Sigmoid colon (tissue), 6 donors: ENCODE measurements at regions not wholly inside any gene's neighbourhood (a gene's known extent, or its start where the extent isn't known, plus 50 kb on each side); places are given as distances from the start of the nearest gene placed in this dataset.
A peak's percentile ranks its signal among the peaks of the same experiment; 100 is the strongest.

ENCODE experiments used
- DNase-seq: peaks from one replicate; pipeline ENCODE4 v3.0.0-alpha.2; 2019
- H3K27ac ChIP-seq, 4 donors: fragments of 200-600 bp; sonication (generic); one replicate each; pipeline ENCODE4 v1.5.1; 2016 to 2019; ENCODE audit warnings: mild to moderate bottlenecking in 1 of 4
- H3K27me3 ChIP-seq, 3 donors: fragments of 200-600 bp; sonication (generic); one replicate each; pipeline ENCODE4 v1.5.1; 2019; ENCODE audit warnings: mild to moderate bottlenecking in 1 of 3
- H3K36me3 ChIP-seq, 4 donors: fragments of 200-600 bp; sonication (generic); one replicate each; pipeline ENCODE4 v1.5.1; 2016 to 2019
- H3K4me1 ChIP-seq, 4 donors: fragments of 200-600 bp; sonication (generic); one replicate each; pipeline ENCODE4 v1.5.1; 2017 to 2019
- H3K4me3 ChIP-seq, 4 donors: fragments of 200-600 bp; sonication (generic); one replicate each; pipeline ENCODE4 v1.5.1; 2017 to 2019; ENCODE audit warnings: mild to moderate bottlenecking in 2 of 4, moderate library complexity in 1 of 4
- H3K9me3 ChIP-seq, 4 donors: fragments of 200-600 bp in 3 of 4; sonication (generic) in 3 of 4; one replicate each; pipeline versions ENCODE4 v1.5.1 to v1.6.1; 2013 to 2019
- EP300 ChIP-seq, 4 donors: sonication (generic); formaldehyde crosslinking; IDR thresholded peaks; one replicate each; pipeline ENCODE4 v1.6.1; 2017; ENCODE audit warnings: antibody characterized with exemption in 4 of 4
- POLR2A ChIP-seq, 2 donors: fragments of 450-650 bp; IDR thresholded peaks; one replicate each; pipeline ENCODE4 v1.6.1; 2016; ENCODE audit warnings: antibody characterized with exemption in 2 of 2, mild to moderate bottlenecking in 2 of 2, moderate library complexity in 2 of 2
- POLR2AphosphoS5 ChIP-seq, 4 donors: sonication (generic); formaldehyde crosslinking; IDR thresholded peaks; one replicate each; pipeline ENCODE4 v1.6.1; 2017; ENCODE audit warnings: antibody characterized with exemption in 4 of 4
- WGBS, 2 donors: extraction: QIAGEN DNeasy Blood & Tissue Kit; methylation state at CpG; one replicate each; pipeline ENCODE4 v1.1.7; 2013; 5-methylcytosine and 5-hydroxymethylcytosine counted together
- intact Hi-C: fragments of 100-400 bp; cut with DNase I; formaldehyde crosslinking; loops from one replicate; pipeline ENCODE4 v1.15.1; 2023
- TF ChIP-seq, protein P1 (sequence below), 4 experiments: fragments of 450-650 bp in 3 of 4; fragments of 200-600 bp in 1 of 4; IDR thresholded peaks; one replicate each; pipeline ENCODE4 v1.5.1; 2016 to 2019; ENCODE audit warnings: antibody characterized with exemption in 4 of 4, mild to moderate bottlenecking in 3 of 4, moderate library complexity in 2 of 4
- donor health status: healthy with polysubstance abuse.
- donor health status: healthy.

DNA sequence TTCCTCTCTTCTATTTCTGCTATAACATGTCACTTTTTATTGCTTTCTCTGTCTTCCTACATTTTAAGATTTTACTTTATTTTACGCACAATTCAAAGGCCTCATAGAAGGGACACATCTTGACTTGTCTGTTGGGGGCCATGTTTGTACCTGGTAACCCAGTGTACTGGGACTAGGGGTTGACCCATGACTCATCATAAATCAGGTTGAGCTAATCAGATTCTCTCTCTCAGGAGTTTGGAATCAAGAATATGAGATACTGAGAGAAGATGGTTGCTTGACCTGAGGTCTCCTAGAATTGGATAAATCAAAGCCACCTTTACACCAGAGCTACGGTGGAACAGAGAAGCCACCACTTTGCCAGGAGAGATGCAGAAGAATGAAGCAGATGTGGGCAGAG, 153.0 kb downstream of the UXS1 start:
- no peaks in the 10 kb centered on the region for H3K9me3 ChIP-seq
- H3K27me3 ChIP-seq, result no peaks in the 10 kb centered on the region
- WGBS, 2 donors, result 94 to 97% methylated on average over 2 of the region's 2 CpGs
- peak overlapping the region in 1 of 4 donors; percentile 6 for H3K27ac ChIP-seq
- peaks cover 0 to 59% (median 38%) of the 10 kb centered on the region in 4 donors for H3K4me1 ChIP-seq
- TF ChIP-seq POLR2A (IDR thresholded peaks at IDR 0.05) (no peak), EP300 (IDR thresholded peaks at IDR 0.05) (no peak), POLR2AphosphoS5 (IDR thresholded peaks at IDR 0.05) (no peak)
- TF ChIP-seq, protein P1, sequence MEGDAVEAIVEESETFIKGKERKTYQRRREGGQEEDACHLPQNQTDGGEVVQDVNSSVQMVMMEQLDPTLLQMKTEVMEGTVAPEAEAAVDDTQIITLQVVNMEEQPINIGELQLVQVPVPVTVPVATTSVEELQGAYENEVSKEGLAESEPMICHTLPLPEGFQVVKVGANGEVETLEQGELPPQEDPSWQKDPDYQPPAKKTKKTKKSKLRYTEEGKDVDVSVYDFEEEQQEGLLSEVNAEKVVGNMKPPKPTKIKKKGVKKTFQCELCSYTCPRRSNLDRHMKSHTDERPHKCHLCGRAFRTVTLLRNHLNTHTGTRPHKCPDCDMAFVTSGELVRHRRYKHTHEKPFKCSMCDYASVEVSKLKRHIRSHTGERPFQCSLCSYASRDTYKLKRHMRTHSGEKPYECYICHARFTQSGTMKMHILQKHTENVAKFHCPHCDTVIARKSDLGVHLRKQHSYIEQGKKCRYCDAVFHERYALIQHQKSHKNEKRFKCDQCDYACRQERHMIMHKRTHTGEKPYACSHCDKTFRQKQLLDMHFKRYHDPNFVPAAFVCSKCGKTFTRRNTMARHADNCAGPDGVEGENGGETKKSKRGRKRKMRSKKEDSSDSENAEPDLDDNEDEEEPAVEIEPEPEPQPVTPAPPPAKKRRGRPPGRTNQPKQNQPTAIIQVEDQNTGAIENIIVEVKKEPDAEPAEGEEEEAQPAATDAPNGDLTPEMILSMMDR (IDR thresholded peaks at IDR 0.05), result no peak
- H3K36me3 ChIP-seq, result no peaks in the 10 kb centered on the region
- intact Hi-C loops, result no loop called here
- DNase-seq, result no peak
- no peak overlapping the region for H3K4me3 ChIP-seq

DNA sequence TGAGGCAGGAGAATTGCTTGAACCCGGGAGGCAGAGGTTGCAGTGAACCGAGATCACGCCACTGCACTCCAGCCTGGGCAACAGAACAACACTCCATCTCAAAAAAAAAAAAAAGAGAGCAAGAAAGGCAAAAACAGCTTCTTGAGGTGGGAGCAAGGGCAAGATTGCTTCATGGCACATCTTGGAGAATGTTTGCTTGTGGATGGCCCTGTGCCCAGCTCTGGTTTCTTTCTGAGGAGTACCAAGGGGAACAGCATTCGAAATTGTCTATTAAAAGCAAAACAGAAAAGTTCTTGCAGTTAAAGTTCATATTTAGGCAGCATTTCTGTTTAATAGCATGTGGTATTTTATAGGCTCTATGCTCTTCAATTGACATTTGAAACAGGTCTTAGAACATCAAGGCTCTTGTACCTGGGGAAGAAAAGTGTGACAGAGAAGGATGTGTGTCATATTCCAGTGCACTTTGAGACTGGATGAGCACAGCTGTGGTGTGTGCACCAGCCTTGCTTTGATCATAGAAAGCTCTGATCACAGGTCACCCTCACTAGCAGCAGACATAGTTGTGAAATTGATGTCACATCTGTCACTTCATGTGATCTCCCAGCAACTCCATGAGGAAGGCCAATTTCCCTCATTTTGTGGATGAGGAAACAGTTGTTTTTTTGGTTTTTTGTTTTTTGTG, 154.3 kb downstream of the UXS1 start:
- peak in 3 of 4 donors; percentile 39 to 72 (median 61) for TF ChIP-seq POLR2AphosphoS5 (IDR thresholded peaks at IDR 0.05)
- TF ChIP-seq, protein P1 (IDR thresholded peaks at IDR 0.05), result no peak
- TF ChIP-seq EP300 (IDR thresholded peaks at IDR 0.05), result no peak
- no peak for TF ChIP-seq POLR2A (IDR thresholded peaks at IDR 0.05)
- DNase-seq, result peak; percentile 86
- WGBS, 2 donors, result 91 to 95% methylated on average over 4 of the region's 4 CpGs
- Histone ChIP-seq H3K36me3 (no peaks in the 10 kb centered on the region), H3K9me3 (no peaks in the 10 kb centered on the region), H3K4me1 (peaks cover 0 to 59% (median 38%) of the 10 kb centered on the region in 4 donors), H3K27ac (peak overlapping the region; percentile 19 to 69 (median 58)), H3K27me3 (no peaks in the 10 kb centered on the region), H3K4me3 (no peak overlapping the region)
- intact Hi-C loops, result loop anchor here (10.0 kb wide), 1 partner anchor 665 kb away; no protein-coding TSS in a partner anchor

- Histone ChIP-seq H3K4me1 (peaks cover 0 to 53% (median 33%) of the 10 kb centered on the region in 4 donors), H3K36me3 (no peaks in the 10 kb centered on the region), H3K27me3 (no peaks in the 10 kb centered on the region), H3K27ac (peak overlapping the region; percentile 54 to 69 (median 58)), H3K4me3 (no peak overlapping the region), H3K9me3 (no peaks in the 10 kb centered on the region)
- 70 to 72% methylated on average over 12 of the region's 12 CpGs for WGBS, 2 donors
- peak; percentile 76 for DNase-seq
- TF ChIP-seq POLR2AphosphoS5 (IDR thresholded peaks at IDR 0.05) (peak; percentile 83 to 96 (median 92)), EP300 (IDR thresholded peaks at IDR 0.05) (peak in 3 of 4 donors; percentile 20 to 69 (median 33)), POLR2A (IDR thresholded peaks at IDR 0.05) (no peak)
- TF ChIP-seq, protein P1 (IDR thresholded peaks at IDR 0.05), result no peak
- intact Hi-C loops, result loop anchor here (10.0 kb wide), 1 partner anchor 664 kb away; no protein-coding TSS in a partner anchor
These were observed 155.3 kb downstream of the UXS1 start for GRCh38 chr2:106038601-106039375.

DNA sequence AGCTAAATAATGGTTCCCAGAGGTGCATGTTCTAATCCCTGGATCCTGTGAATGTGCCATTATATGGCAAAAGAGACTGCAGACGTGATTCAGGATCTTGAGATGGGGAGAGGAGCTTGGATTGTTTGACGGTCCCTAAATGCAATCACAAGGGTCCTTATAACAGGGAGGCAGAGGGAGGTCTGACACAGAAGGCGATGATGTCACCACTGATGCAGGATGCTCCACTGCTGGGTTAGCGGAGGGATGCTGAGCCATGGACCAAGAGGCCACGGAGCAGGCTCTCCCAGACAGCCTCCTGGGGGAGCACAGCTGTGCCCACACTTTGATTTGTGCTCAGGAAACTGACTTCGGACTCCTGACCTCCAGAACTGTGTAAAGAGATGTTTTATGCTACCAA, 156.2 kb downstream of the UXS1 start:
- 86 to 87% methylated on average over 6 of the region's 6 CpGs for WGBS, 2 donors
- Histone ChIP-seq H3K27ac (peak overlapping the region in 3 of 4 donors; percentile 54 to 69 (median 59)), H3K4me1 (peaks cover 0 to 46% (median 24%) of the 10 kb centered on the region in 4 donors), H3K4me3 (no peak overlapping the region), H3K9me3 (no peaks in the 10 kb centered on the region), H3K27me3 (no peaks in the 10 kb centered on the region), H3K36me3 (no peaks in the 10 kb centered on the region)
- intact Hi-C loops, result loop anchor here (10.0 kb wide), 1 partner anchor 663 kb away; no protein-coding TSS in a partner anchor
- no peak for DNase-seq
- TF ChIP-seq, protein P1 (IDR thresholded peaks at IDR 0.05), result no peak
- TF ChIP-seq POLR2A (IDR thresholded peaks at IDR 0.05) (no peak), EP300 (IDR thresholded peaks at IDR 0.05) (no peak), POLR2AphosphoS5 (IDR thresholded peaks at IDR 0.05) (no peak)
